ELF-1 (cell line): ENCODE measurements at regions not wholly inside any gene's neighbourhood (a gene's known extent, or its start where the extent isn't known, plus 50 kb on each side); places are given as distances from the start of the nearest gene placed in this dataset.
A peak's percentile ranks its signal among the peaks of the same experiment; 100 is the strongest.
"Not testable (repeated sequence)": the region's sequence is repeated elsewhere in the genome, so short reads cannot be mapped to it uniquely, and the experiment has no call there.

Experiments
- DNase-seq: peaks from one replicate; pipeline ENCODE4 v3.0.0-alpha.2; 2016; ENCODE audit warnings: low read depth, low spot score

DNA sequence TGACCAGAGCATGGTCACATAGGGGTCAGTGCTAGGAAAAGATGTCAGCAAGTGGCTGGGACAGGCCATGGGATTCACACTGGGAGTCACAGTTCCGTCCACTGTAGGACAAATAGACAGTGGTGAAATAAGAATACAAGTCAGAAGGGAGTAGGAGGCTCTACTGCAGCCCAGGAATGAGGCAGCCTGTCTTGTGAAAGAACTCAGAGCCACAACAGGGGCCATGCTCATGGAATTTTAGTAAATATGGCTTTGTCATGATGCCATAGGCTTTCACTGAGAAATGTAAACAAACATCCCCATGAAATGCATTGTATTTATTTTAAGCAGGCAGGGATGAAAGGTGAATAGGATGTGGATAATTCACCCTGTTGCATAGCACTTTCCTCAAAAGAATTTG lies 504.3 kb downstream of the SOX11 start:
- DNase-seq, result no peak

GRCh38 chr2:6198370-6198919 lies 506.3 kb downstream of the SOX11 start:
- not testable (repeated sequence) for DNase-seq

DNA sequence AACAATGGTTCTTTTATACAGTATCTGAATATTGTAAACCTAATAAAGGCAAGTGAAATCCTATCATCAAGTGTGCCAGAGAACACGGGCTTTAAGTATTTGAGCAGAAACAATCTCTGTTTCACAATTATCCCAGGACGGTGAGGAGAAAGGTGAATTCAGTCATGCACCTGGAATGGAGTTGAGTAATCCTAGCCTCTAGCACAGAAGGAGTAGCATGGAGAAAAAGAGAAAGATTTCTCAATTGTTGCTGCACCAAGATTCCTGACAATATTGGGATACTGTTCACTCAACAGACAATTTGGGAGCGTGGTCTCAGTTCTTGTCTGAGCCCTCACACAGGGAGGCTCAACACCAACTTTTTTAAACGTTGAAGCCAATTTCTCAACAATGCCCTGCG lies 510.6 kb downstream of the SOX11 start:
- DNase-seq, result no peak

GRCh38 chr2:6203291-6203959 lies 511.2 kb downstream of the SOX11 start:
- no peak for DNase-seq

DNA sequence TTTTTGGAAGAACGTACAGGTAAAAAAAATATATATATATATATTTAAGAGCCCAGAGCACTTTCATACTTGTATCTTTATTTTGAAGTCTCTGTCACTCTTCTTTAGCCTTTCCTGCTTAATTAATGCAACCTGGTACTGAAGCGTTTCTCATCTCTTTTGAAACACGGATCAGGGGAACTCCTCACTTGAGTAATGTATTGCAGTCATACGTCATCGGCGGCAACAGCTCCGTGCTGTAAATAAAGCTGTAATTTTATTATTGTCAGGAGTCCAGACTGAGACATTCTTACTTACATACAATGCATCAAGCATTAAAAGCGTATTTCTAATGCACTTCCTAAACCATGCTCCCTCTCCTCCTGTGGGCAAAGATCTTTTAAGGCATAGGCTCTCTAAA lies 514.7 kb downstream of the SOX11 start:
- no peak for DNase-seq

GRCh38 chr2:6211236-6211635 lies 519.1 kb downstream of the SOX11 start:
- no peak for DNase-seq

DNA sequence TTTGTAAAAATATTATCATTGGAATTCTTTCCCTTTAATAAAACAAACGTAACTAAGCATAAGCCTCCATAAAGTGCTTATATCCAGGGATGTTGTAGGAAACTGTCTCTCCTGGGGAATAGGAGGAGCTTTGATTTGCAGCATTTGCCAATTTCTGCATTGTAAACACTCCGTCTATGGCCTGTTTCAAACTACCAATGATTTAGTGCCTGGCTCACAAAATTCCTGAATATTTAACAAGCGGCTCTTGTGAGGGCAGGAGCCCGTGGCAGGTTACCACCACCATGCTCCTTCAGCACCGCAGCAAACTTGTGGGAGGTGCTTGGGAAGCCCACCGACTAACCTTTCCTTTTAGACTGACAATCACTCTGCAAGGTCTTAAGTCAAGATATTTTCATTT lies 520.3 kb downstream of the SOX11 start:
- DNase-seq, result no peak

DNA sequence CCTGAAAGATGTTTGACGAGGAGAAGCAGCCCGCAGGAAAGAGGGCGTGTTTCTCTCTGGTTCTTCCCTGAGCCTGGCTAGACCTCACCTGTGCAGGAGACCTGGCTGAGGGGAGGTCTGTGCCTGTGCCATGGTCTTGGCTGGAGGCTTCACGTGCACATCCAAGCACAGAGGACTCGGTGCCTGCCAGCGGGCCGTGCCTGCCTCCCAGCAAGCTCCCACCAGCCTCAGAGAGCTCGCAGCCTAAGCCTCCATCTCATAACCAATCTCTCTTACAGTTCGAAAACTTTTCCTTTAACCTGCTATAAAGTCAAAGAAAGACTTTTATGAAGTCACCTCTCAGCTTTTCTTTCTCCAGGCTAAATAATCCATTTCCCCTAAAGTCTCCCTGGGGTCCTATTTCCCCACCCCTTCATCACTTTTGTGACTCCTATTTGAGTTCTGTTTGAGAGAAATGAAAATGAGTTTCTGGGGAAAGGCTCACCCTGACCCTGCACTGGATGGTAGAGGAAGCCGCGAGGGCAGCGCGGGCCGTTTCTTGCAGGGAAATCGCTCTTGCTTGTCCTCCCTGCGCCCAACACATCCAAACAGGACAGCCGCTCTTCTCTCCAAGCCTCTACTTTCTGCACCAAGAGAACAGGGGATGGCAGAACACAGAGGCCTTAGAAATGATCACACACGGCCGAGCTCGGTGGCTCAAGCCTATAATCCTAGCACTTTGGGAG lies 521.0 kb downstream of the SOX11 start:
- no peak for DNase-seq

GRCh38 chr2:6214471-6214870 lies 522.3 kb downstream of the SOX11 start:
- DNase-seq, result peak; percentile 38

GRCh38 chr2:6215053-6215452 lies 522.9 kb downstream of the SOX11 start:
- DNase-seq, result no peak

- DNase-seq, result no peak
Observed at GRCh38 chr2:6216234-6216633, 524.0 kb downstream of the SOX11 start.

GRCh38 chr2:6218926-6219325 lies 526.7 kb downstream of the SOX11 start:
- DNase-seq, result no peak

- no peak for DNase-seq
Observed at GRCh38 chr2:6219906-6220305, 527.7 kb downstream of the SOX11 start.

- no peak for DNase-seq
Observed at GRCh38 chr2:6222296-6222695, 530.1 kb downstream of the SOX11 start.

GRCh38 chr2:6224267-6224666 lies 532.1 kb downstream of the SOX11 start:
- peak; percentile 12 for DNase-seq

DNA sequence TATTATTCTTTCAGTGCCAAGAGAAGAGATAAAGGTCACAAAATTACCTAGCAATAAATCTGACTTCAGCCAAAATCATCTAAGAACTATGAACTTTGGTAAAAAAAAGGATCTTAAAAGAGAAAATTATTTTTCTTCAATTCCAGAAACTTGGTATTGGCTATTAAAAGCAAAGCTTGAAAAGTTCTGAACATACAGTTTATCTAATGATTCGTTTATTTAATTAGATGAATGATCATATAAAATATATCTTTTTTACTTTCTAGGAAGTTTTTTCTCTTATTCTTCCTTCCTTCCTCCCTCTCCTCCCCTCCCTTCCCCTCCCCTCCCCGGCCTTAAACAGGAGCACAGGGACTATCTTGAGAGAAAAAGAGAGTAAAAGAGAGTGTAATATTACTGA lies 536.1 kb downstream of the SOX11 start:
- DNase-seq, result no peak

- DNase-seq, result no peak
Observed at GRCh38 chr2:6231166-6231565, 539.0 kb downstream of the SOX11 start.

GRCh38 chr2:6233993-6234392 lies 541.8 kb downstream of the SOX11 start:
- DNase-seq, result no peak

GRCh38 chr2:6234702-6235101 lies 542.5 kb downstream of the SOX11 start:
- DNase-seq, result no peak

- no peak for DNase-seq
Observed at GRCh38 chr2:6236317-6236716, 544.1 kb downstream of the SOX11 start.

DNA sequence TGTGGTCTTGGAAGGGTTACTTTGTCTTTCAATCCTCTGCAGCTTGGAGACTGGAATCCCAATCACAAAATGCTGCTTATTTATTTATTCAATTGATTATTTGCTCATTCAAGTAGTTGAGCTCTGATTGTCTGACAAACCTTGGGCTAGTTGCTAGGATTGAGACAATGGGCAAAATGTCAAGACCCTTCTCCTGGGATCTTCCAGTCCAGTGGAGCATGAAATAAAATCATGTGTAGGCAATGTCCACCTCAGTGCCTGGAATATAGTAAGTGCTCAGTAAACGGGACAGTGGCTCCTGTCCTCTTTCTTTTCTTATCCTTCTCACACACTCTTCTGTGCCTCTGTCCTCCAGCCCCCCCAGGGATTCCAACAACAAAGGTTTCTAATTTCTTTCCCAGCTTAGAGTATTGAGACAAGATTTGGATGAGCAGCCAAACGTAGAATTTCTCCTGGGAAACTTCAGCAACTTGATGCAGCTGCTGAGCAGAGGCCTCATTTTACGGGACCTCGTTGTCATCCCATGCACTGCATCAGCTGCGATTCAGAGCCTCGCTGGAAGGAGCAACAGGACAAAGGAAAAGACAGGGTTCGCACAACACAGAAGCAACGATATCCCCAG lies 545.0 kb downstream of the SOX11 start:
- no peak for DNase-seq

DNA sequence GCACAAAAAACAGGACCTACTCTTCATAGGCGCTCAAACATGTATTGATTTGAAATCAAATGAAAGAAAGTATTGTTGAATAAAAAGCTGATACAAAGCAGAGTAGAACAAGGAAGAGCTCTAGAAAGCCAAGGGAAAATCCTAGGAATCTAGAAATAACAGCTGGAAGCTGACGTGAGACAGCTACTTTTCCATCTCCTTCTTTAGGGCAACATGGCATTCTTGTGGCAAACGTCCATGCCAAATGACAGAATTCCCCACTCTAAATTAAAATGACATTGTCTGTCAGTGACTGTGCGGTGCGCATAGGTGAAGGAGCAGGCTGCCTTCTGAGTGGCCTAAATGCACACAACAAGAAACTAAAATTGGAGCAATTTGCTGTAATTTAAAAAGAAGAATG lies 557.4 kb downstream of the SOX11 start:
- no peak for DNase-seq

DNA sequence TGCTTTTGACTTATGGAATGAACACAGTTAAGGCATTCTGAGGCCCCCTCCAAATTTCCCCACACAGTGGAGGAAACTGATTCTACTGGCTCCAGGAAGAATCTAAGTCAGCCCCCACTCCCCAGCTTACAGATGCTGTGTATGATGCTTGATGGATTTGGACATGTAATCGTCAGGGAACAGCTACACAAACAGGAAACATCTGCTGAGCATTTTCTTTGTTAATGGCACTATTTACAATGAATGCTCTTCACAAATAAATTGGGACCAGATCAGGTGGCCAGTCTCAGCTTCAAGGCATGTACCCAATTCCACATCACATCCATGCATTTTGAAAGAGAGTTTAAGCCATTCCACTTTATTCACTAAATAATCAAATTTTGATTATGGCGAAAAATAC lies 562.3 kb downstream of the SOX11 start:
- no peak for DNase-seq
